ENCODE measurements at regions not wholly inside any gene's neighbourhood (a gene's known extent, or its start where the extent isn't known, plus 50 kb on each side); places are given as distances from the start of the nearest gene placed in this dataset.

DNA sequence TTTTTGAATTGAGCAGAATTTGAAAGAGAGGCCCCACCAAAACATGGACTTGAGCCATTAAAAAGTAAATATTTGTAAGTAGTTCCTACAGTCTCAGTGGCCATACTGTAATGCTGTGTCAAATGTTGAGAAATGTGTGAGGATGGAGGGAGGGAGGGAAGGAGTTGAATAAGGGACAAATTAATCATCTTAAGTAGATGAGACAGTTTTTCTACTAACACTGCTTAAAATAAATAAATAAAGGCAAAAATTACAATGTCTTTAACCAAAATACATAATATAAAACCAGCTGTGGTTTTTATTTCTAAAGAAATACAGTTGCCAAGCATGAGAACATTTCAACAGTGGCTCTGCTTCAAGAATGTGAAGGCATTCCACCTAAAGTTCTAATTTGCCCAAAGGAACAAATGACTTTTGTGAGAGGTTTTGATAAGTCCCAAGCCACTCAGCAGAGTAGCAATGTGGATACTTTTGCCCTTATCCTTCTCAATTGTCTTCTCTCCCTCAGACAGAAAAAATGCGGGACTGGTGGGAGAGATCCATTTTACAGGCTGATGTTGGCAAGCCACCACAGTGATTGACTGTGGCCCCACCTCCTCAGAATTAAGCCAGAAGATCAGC, 427.0 kb upstream of the RARB start:
- DNase-seq (ENCODE audit: low read depth in 3 of 3) = no peak

DNA sequence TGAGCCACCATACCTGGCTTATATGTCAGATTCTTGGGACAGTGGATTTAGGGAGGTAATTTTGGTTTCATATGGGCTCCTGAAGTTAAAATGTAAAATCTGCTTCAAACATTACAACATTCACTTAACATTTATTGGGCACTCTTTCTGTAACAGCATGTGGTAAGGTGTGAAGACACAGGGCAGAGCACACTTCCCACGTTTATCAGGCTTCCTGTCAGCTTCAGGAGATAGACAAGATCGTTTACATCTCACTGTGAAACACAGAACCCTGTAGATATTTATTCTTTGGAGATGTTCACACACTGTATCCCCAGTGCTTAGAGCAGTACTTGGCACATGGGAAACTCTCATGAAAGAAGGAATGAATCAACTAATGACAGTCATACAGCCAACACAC, 426.0 kb upstream of the RARB start:
- no peak for DNase-seq (ENCODE audit: low read depth in 3 of 3)

DNA sequence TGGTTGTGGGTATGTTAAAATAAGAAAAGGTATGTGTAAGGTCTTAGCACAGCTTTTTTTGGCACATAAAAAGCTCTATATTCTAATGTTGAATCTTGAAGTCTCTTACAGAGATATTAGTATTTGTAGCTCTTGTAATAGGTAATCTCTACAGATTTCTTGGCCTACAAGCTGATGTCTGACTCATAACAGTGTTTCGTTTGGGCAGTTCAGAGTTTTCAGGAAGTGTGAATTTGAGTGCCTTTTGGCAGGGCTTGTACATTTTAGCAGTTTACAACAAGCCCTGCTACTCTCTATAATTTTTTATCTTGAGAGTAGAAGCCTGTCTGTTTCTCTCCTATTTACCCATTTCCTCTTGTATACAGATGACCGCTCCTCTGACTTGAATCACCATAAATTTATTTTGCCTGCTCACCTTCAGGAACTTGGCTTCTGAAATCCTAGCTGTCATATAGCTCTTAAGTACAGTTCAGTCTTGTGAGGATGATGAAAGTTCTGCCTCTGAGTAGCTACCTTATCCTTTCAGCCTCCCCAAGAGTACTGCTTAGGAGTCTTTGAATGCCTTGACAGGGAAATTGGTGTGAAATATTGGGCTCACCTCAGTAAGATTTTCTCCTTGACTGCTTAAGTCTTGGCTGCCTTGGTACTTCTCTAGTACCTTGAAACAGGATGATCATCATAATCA, 419.9 kb upstream of the RARB start:
- no peak for DNase-seq (ENCODE audit: low read depth in 3 of 3)

- no peak for DNase-seq (ENCODE audit: low read depth in 3 of 3)
Measured at GRCh38 chr3:25009665-25010064, 418.4 kb upstream of the RARB start.

- DNase-seq (ENCODE audit: low read depth in 3 of 3) = no peak
Measured at GRCh38 chr3:25015599-25015998, 412.5 kb upstream of the RARB start.

GRCh38 chr3:25018909-25019308, 409.2 kb upstream of the RARB start:
- DNase-seq (ENCODE audit: low read depth in 3 of 3) = no peak

- DNase-seq (ENCODE audit: low read depth in 3 of 3) = no peak
Measured at GRCh38 chr3:25019506-25019905, 408.6 kb upstream of the RARB start.

GRCh38 chr3:25021816-25022215, 406.2 kb upstream of the RARB start:
- no peak for DNase-seq (ENCODE audit: low read depth in 3 of 3)

GRCh38 chr3:25023876-25024275, 404.2 kb upstream of the RARB start:
- DNase-seq (ENCODE audit: low read depth in 3 of 3) = no peak

GRCh38 chr3:25025236-25025635, 402.8 kb upstream of the RARB start:
- DNase-seq (ENCODE audit: low read depth in 3 of 3) = no peak

DNA sequence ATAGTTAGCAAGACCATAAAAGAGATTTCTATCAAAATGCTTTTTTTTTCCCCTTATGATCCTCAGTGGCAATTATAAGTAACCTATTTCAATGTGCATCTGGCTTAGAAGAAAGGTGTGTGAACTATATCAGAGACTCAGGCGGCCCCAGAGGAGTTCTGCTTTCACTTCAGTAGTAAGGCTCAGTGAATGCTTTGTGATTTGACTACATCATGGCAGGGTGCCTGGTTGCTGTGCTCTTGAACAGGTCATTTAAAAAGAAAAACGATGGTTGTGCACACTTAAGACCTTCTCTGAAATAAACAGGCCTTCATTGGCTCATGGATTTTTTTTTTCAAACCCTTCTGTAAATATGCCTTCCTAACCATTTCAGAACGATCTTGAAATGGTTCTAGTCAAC, 400.4 kb upstream of the RARB start:
- no peak for DNase-seq (ENCODE audit: low read depth in 3 of 3)

GRCh38 chr3:25029820-25030219, 398.2 kb upstream of the RARB start:
- no peak for DNase-seq (ENCODE audit: low read depth in 3 of 3)

DNA sequence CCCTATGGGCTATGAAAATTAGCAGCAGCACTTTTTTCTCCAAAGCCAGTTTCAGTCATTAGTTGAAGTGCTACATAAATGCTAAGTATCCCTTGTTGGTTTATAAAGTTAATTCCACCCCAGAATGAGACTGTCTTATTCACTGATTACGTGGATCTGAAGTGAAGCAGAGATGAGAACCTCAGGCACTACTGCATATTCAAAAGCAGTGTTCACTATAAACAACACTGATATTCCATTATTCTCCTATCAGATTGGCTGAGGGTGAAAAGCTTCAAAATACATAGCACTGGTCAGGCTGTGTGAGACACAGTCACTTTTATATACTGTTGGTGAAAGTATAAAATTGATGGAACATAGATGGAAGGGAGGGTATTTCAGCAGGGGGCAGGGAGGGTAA, 395.7 kb upstream of the RARB start:
- DNase-seq (ENCODE audit: low read depth in 3 of 3) = no peak

DNA sequence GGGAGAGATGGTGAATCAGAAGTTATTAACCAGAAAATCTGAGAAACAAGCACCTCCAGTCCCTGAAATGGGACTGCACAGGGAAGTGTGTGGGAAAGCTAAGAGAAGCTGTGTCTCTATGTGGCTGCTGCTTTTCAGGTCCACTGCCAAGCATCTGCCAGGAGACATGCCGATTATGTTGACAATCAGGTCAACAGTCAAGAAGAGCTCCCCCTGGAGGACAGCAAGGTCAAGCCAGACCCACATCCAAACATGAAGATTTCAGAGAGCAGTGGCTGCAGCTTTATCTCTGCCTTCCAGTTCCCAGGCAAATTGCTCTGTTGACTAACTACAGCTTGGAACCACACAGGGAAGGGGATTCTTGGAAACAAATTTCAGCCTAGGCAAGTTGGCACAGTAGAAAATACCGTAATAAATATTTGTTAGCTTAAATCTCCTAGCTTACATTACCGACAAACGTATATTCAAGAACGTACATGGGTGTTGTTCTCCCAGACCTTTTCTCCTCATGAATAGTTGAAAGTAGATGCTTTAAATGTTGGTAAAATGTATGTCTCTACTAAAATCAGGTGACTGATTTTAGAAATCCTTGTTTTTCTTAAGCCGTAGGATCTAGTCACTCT, 394.5 kb upstream of the RARB start:
- peak in 1 of 3 donors; percentile 0 for DNase-seq (ENCODE audit: low read depth in 3 of 3)

DNA sequence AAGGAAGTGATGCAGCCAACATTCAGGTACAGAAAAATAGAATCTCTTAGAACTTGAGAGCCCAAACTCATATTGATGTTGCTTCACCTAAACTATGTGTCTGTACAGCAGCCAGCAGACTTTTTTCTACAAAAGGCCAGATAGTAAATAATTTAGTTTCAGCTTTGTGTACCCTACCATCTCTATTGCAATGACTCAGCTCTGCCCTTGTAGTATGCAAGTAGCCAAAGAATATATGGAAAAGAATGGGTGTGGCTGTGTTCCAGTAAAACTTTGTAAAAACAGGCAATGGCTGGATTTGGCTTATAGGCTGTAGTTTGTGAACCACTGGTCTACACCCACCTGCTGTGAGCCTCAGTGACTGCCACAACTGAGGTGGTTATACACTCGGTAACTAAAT, 392.5 kb upstream of the RARB start:
- DNase-seq (ENCODE audit: low read depth in 3 of 3) = no peak

GRCh38 chr3:25036633-25037032, 391.4 kb upstream of the RARB start:
- no peak for DNase-seq (ENCODE audit: low read depth in 3 of 3)

DNA sequence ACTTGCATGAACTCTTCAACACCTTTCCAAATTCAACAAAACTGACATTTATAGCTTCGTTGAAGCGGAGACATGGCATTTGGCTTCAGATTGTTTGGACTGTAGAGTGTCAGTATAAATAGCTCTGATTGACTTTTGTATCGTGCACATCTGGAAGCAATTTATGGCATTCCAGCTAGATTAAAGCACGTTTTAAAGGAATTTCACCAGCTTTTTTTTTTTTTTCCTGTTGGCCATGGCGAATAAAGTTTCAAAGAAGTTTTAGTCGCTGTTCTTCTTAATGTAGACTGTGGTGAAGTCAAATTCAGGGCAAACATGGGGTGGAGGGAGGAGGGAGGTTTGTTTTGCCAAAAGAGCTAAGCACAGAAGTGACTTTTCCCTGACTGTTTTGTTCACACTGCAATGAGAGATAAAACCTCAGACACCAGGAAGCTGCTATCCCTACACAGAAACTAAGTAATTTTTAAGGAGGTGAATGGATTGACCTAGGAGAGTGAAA, 391.0 kb upstream of the RARB start:
- DNase-seq (ENCODE audit: low read depth in 3 of 3) = no peak

GRCh38 chr3:25038271-25038670, 389.8 kb upstream of the RARB start:
- no peak for DNase-seq (ENCODE audit: low read depth in 3 of 3)

GRCh38 chr3:25038922-25039321, 389.1 kb upstream of the RARB start:
- no peak for DNase-seq (ENCODE audit: low read depth in 3 of 3)

DNA sequence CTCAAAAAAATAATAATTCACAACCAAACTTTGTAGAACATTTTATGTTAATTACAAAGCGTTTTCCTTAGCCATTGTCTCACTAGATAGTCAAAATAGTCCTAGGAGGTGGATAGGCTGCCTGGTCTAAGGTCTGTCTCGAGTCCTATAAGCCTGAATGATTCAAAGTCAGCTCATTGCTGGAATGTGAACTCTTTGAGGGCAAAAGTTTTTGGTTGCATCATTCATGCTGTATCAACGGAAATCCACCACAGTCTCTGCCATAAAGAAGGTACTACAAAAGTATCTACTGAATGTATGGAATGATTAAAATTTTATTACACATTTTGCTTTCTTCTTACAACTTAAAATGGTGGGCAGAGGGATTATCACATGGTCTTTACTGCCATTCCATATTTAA, 387.3 kb upstream of the RARB start:
- no peak for DNase-seq (ENCODE audit: low read depth in 3 of 3)

- no peak for DNase-seq (ENCODE audit: low read depth in 3 of 3)
Measured at GRCh38 chr3:25041871-25042584, 386.0 kb upstream of the RARB start.

DNA sequence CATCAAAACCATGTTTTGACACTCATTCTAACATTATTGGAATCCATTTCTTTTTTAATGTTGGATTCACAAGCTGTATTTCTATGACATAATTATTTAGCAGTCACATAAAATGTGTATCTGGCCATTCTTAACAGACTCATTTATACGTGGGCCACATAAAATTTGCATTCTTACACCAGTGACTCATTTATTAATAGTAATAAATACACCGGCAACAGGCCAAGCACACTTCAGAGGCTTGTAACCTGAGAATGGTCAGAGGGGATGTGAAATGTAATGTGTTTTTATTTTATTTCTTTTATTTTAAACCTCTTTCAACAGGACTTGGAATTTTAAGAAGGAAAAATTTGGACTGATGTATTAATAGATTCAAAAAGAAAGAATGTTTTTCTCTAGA, 384.9 kb upstream of the RARB start:
- DNase-seq (ENCODE audit: low read depth in 3 of 3) = no peak

DNA sequence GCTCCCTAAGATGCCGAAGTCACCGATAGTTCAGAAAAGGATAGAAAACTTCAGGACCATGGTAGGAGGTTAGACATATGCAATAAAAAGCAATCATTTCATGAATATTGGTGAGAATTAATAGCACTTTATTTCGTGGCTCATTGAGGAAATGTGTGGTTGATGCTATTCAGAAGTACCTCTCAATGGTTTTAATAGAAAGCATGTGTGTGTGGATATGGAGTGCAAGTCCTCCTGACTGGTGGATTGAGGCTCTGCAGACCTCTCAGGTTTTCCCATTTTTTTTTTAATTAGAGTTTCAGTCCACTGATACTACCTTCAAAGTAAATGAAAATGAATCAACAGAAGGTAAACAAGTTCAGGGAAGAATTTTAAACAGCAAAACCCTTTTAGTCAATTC, 384.3 kb upstream of the RARB start:
- no peak for DNase-seq (ENCODE audit: low read depth in 3 of 3)

All from stimulated activated CD4-positive, alpha-beta T cell treated with anti-CD3 and anti-CD28 coated beads, TNF-alpha, amount 100 ng/mL, for 48 hours (primary cell).